Prostate gland (tissue), 2 donors: ENCODE measurements at regions not wholly inside any gene's neighbourhood (a gene's known extent, or its start where the extent isn't known, plus 50 kb on each side); places are given as distances from the start of the nearest gene placed in this dataset.

Experiments used
- DNase-seq: peaks from one replicate; pipeline ENCODE4 v3.0.0-alpha.2; 2019; ENCODE audit warnings: low spot score
- H3K27ac ChIP-seq, 2 donors: fragments of 200-600 bp; sonication (generic); 2 replicates each; pipeline ENCODE4 v1.5.1; 2017 to 2019
- H3K27me3 ChIP-seq: fragments of 200-600 bp; sonication (generic); replicated peaks from 2 replicates; pipeline ENCODE4 v1.5.1; 2019; ENCODE audit not compliant: insufficient read depth
- H3K36me3 ChIP-seq, 2 donors: fragments of 200-600 bp; sonication (generic); 1 replicate in 1 of 2; 2 replicates in 1 of 2; pipeline versions ENCODE4 v1.5.1 to v1.8.1; 2017 to 2019
- H3K4me1 ChIP-seq: fragments of 200-600 bp; sonication (generic); replicated peaks from 2 replicates; pipeline ENCODE4 v1.5.1; 2019
- H3K4me3 ChIP-seq, 2 donors: fragments of 200-600 bp; sonication (generic); 2 replicates each; pipeline ENCODE4 v1.5.1; 2017 to 2019
- H3K9me3 ChIP-seq: fragments of 200-600 bp; sonication (generic); 2 replicates; pipeline ENCODE4 v1.5.1; 2017
- POLR2A ChIP-seq: fragments of 450-650 bp; IDR thresholded peaks from one replicate; pipeline ENCODE4 v1.6.1; 2016; ENCODE audit warnings: antibody characterized with exemption, mild to moderate bottlenecking
- POLR2AphosphoS5 ChIP-seq: sonication (generic); formaldehyde crosslinking; IDR thresholded peaks from one replicate; pipeline ENCODE4 v1.6.1; 2017; ENCODE audit warnings: antibody characterized with exemption
- WGBS: methylation state at CpG from one replicate; pipeline ENCODE4 v1.1.5; 2018; 5-methylcytosine and 5-hydroxymethylcytosine counted together
- intact Hi-C: fragments of 100-400 bp; cut with DNase I; formaldehyde crosslinking; loops from one replicate; pipeline ENCODE4 v1.14.2; 2022
- TF ChIP-seq, protein P1 (sequence below), 4 experiments: fragments of 200-600 bp in 2 of 4; fragments of 450-650 bp in 2 of 4; sonication (generic) in 2 of 4; IDR thresholded peaks; 1 replicate in 3 of 4; 2 replicates in 1 of 4; pipeline ENCODE4 v1.5.1; 2016 to 2019; ENCODE audit warnings: antibody characterized with exemption in 4 of 4, mild to moderate bottlenecking in 2 of 4, moderate library complexity in 2 of 4

DNA sequence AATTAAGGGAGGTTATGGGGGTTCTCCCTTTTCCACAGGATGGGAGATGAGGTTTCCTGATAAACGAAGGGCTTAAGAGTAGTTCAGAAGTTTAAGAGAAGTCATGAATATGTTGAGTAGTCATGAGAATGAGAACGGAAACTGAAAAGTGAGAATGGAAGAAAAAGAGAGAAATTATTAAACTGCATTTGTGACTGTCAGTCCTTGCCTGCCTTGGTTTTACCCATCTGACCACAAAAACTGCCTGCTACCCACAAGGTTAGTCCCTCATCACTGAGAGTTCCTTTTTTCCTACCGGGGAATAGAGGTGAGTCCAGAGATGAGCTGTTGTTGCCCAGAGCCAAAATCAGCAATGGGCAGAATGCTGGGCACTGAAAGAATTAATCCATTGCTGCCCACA lies 174.1 kb upstream of the BET1 start:
- Histone ChIP-seq H3K27ac (no peak overlapping the region), H3K4me3 (no peak overlapping the region), H3K4me1 (no peaks in the 10 kb centered on the region), H3K27me3 (no peaks in the 10 kb centered on the region), H3K36me3 (no peaks in the 10 kb centered on the region), H3K9me3 (no peaks in the 10 kb centered on the region)
- TF ChIP-seq POLR2AphosphoS5: no peak
- no peak for TF ChIP-seq POLR2A
- TF ChIP-seq, protein P1, sequence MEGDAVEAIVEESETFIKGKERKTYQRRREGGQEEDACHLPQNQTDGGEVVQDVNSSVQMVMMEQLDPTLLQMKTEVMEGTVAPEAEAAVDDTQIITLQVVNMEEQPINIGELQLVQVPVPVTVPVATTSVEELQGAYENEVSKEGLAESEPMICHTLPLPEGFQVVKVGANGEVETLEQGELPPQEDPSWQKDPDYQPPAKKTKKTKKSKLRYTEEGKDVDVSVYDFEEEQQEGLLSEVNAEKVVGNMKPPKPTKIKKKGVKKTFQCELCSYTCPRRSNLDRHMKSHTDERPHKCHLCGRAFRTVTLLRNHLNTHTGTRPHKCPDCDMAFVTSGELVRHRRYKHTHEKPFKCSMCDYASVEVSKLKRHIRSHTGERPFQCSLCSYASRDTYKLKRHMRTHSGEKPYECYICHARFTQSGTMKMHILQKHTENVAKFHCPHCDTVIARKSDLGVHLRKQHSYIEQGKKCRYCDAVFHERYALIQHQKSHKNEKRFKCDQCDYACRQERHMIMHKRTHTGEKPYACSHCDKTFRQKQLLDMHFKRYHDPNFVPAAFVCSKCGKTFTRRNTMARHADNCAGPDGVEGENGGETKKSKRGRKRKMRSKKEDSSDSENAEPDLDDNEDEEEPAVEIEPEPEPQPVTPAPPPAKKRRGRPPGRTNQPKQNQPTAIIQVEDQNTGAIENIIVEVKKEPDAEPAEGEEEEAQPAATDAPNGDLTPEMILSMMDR (IDR thresholded peaks at IDR 0.05): no peak
- intact Hi-C loops: no loop called here
- WGBS: 87% methylated on average over 3 of the region's 3 CpGs
- DNase-seq: no peak

DNA sequence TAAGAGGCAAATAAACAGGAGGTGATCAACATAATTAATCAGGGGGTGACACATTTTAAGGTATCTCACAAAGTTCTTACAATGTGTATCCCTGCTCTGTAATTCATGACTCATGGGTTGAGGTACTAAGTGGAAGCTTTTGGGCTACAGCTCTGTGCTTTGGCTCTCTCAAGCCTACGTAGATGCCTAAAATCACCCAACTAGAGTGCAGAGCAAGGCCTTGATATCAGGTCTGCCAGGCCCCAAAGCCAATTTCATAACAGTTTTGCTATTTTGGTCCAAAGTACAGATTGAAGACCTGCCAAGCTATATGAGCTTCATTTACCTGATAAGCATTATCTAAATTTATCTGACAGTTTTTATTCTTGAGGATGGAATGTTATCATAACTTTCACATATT lies 175.3 kb upstream of the BET1 start:
- intact Hi-C loops: no loop called here
- H3K9me3 ChIP-seq: no peaks in the 10 kb centered on the region
- H3K27ac ChIP-seq: no peak overlapping the region
- no peaks in the 10 kb centered on the region for H3K4me1 ChIP-seq
- H3K36me3 ChIP-seq: no peaks in the 10 kb centered on the region
- DNase-seq: no peak
- no peaks in the 10 kb centered on the region for H3K27me3 ChIP-seq
- 95% methylated on average over 1 of the region's 1 CpG for WGBS
- TF ChIP-seq, protein P1 (IDR thresholded peaks at IDR 0.05): no peak
- TF ChIP-seq POLR2AphosphoS5 (no peak), POLR2A (no peak)
- H3K4me3 ChIP-seq: no peak overlapping the region

DNA sequence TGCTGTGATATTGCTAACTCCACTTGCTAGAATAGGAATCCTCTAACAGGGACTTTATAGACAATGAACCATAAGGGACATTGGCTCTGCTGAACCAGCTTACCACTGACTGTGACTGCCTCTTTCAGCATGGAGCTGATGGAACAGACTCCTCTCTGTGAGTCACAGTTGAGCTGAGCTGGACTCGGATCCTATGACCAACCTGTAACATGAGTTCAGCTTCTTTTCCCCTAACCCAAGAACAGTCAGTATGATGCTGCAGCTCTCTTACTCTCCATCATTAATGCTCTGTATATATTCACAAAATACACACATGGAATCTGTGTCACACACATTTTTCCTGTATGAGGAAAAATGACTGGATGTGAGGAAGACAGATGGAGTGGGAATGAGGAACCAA lies 177.9 kb upstream of the BET1 start:
- no peak for TF ChIP-seq POLR2A
- TF ChIP-seq, protein P1 (IDR thresholded peaks at IDR 0.05): no peak
- no peak for TF ChIP-seq POLR2AphosphoS5
- no peak overlapping the region for H3K4me3 ChIP-seq
- intact Hi-C loops: no loop called here
- no peak for DNase-seq
- H3K36me3 ChIP-seq: no peaks in the 10 kb centered on the region
- 69% methylated on average over 1 of the region's 1 CpG for WGBS
- no peaks in the 10 kb centered on the region for H3K9me3 ChIP-seq
- no peaks in the 10 kb centered on the region for H3K27me3 ChIP-seq
- H3K4me1 ChIP-seq: no peaks in the 10 kb centered on the region
- no peak overlapping the region for H3K27ac ChIP-seq

- intact Hi-C loops: no loop called here
- Histone ChIP-seq H3K4me3 (no peak overlapping the region), H3K27me3 (no peaks in the 10 kb centered on the region), H3K4me1 (no peaks in the 10 kb centered on the region), H3K27ac (no peak overlapping the region), H3K9me3 (no peaks in the 10 kb centered on the region), H3K36me3 (no peaks in the 10 kb centered on the region)
- TF ChIP-seq, protein P1 (IDR thresholded peaks at IDR 0.05): no peak
- no peak for TF ChIP-seq POLR2AphosphoS5
- no peak for TF ChIP-seq POLR2A
- 89% methylated on average over 3 of the region's 3 CpGs for WGBS
- DNase-seq: no peak
Measured at GRCh38 chr7:94182721-94183120, 178.6 kb upstream of the BET1 start.

DNA sequence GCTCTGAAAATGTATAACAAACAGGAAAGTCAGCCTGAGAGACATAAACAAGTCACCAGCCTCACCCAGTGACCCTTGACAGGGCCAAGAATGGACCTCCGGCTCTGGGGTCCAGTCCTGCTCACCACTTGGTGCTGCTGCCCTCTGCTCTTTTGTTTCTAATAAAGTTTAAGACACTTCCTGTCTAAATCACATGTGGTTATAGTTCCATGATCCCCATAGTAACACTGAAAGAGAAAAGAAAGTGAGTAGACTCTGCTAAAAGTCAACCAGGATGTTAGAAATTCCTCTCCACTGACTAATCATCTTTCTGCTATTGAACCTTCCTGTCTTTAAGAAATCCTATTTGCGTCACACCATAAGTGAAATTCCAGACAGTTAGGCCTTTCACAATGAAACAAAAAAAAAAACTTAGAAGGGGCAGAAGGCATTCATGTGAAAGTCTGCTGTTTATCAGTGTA lies 179.2 kb upstream of the BET1 start:
- no peak for DNase-seq
- no peak overlapping the region for H3K4me3 ChIP-seq
- intact Hi-C loops: no loop called here
- no peak for TF ChIP-seq POLR2AphosphoS5
- TF ChIP-seq, protein P1 (IDR thresholded peaks at IDR 0.05): no peak
- TF ChIP-seq POLR2A: no peak
- no peaks in the 10 kb centered on the region for H3K4me1 ChIP-seq
- no peaks in the 10 kb centered on the region for H3K36me3 ChIP-seq
- WGBS: 13% methylated on average over 2 of the region's 2 CpGs
- H3K9me3 ChIP-seq: no peaks in the 10 kb centered on the region
- no peaks in the 10 kb centered on the region for H3K27me3 ChIP-seq
- no peak overlapping the region for H3K27ac ChIP-seq
